Caki2 (cell line): ENCODE measurements at regions not wholly inside any gene's neighbourhood (a gene's known extent, or its start where the extent isn't known, plus 50 kb on each side); places are given as distances from the start of the nearest gene placed in this dataset.
"Not testable (repeated sequence)": the region's sequence is repeated elsewhere in the genome, so short reads cannot be mapped to it uniquely, and the experiment has no call there.

Source experiments
- DNase-seq: peaks from one replicate; pipeline ENCODE4 v3.0.0-alpha.2; 2015; ENCODE audit warnings: low read depth
- in situ Hi-C: cut with HindIII; loops from 2 replicates; pipeline ENCODE4 v1.10.0; 2016; ENCODE audit warnings: low sequenced_read_pairs, low pct_unique_long_range_greater_than_20kb, mixed read lengths

DNA sequence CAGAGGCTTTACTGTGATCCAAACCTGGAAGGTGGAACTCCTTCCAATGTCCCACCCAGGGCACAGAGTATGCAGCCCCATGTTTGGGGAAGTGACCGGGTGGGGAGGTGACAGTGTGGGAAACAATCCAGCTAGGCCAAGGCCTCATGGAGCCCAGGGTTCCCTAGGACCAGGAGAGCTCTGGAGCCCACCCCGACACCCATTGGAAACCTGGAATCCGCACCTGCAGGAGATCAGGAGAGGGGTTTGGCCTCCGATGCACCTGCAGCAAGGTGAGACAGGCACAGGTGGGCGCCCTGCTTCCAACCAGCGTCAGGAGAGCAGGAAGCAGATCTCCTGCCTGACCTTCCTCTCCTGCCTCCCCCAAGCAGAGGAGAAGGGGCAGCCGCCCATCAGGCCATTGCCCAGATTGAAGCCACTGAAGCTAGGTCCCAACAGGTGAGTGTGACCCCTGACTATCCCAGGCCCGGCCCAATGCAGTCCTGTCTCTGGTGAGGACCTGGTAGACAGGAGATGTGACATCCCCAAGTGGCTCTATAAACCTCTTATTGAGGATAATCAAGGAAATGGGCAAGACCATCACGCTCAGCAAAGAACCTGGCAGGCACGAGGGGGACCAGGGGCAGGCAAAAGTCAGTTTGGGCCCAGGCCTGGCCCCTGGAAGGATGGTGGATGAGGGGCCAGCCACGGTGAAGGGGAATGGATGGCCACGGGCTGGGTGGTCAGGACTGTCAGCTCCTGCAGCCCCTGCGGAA is 53.1 kb upstream of the CSPG4 start:
- DNase-seq, in situ Hi-C loops: not testable (repeated sequence)

DNA sequence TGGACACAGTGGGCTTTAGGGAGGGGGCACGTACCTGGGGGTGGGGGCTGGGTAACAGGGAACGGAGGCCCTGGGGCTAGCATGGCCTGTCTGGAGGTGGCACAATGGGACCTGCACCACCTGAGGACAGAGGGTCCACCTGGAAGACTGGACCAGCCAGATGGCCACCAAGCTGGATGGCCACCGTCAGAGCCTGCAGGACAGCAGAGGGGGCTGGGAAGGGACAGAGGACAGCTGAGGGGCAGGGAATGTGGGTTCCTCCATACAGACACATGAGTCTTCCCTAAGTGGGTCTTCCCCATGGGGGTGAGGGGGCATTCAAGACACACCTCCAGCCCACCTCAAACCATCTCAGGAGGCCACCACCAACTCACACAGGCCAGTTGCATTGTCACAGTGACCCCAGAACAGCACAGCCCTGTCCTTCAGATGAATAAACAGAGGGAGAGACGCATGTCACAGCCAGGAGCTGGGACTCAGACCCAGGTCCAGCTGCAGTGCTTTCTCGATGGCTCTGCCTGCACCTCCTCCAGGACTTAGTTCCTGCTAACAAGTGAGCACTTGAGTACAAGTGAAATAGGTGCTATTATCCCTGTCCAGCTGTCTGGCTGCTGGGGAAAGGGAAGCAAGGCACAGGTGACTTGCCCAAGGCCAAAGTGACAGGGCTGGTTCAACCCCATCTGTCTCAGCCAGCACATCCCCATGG is 52.4 kb upstream of the CSPG4 start:
- in situ Hi-C loops: not testable (repeated sequence)

DNA sequence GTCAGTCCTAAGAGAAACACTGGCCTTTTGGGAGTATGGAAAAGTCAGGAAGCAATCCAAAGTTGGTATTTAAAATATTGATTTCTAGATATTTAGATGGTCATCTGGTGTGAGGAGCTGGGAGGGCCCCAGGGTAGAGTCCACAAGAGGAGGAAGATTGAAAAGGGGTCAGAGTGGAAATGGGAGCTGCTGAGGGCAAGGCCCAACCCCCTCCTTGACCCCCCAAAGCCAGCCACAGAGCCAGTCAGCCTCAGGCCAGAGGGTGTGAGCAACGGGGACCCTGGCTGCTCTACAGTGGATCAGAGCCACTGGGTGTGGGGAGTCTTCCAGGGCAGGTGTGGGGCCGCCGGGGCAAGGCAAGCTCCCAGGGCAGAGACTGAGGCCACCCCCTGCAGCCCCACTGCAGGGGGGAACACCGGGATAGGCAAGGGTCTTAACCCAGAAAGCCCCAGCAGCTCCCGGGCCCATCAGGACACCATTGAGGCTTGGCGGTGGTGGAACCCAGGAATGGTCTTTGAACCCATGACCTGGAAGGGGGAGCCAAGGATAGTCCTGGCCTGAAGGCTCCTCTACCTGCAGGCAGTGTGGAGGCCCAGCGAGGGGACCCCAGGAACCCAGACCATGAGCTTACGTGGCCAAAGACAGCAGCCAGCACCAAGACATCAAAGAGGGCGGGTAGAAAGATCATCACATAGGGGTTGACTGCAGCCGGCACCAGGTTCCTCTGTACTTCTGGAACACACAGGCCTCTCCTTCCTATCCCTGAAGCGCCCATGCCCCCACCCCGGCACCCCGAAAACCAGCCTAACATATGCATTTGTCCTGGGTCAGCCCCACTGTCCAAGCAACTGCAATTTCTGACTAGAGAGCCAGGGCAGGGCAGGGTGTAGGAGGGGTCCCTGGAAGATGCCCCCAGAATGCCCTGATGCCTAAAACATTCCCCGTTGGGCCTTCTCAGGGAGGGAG is 51.3 kb upstream of the CSPG4 start:
- DNase-seq, in situ Hi-C loops: not testable (repeated sequence)

More for the DNA sequence above, 52.4 kb upstream of the CSPG4 start:
- DNase-seq: not testable (repeated sequence)

DNA sequence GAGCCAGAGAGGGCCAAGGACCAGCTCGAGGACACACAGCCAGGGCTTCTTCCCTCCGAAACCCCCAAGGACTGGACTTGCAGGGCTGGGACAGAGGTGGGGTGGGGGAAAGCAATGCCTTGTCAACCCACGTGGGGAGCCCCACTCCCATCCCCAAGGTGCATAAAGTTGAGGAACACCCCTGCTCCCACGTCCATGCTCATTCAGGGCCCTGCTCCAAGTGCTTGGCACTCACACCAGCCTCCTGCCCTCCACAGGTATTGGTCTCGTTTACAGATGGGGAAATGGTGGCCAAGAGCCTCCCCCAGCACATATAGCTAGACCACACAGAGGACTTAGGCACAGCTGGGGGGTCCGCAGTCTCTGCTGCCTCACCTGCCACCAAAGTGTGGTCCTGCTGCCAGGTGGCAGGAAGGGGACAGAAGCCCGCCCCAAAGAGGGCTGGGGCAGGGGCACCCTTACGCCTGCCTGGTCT is 50.5 kb upstream of the CSPG4 start:
- no peak for DNase-seq
- in situ Hi-C loops: no loop called here
